ENCODE measurements at regions not wholly inside any gene's neighbourhood (a gene's known extent, or its start where the extent isn't known, plus 50 kb on each side); places are given as distances from the start of the nearest gene placed in this dataset.

DNA sequence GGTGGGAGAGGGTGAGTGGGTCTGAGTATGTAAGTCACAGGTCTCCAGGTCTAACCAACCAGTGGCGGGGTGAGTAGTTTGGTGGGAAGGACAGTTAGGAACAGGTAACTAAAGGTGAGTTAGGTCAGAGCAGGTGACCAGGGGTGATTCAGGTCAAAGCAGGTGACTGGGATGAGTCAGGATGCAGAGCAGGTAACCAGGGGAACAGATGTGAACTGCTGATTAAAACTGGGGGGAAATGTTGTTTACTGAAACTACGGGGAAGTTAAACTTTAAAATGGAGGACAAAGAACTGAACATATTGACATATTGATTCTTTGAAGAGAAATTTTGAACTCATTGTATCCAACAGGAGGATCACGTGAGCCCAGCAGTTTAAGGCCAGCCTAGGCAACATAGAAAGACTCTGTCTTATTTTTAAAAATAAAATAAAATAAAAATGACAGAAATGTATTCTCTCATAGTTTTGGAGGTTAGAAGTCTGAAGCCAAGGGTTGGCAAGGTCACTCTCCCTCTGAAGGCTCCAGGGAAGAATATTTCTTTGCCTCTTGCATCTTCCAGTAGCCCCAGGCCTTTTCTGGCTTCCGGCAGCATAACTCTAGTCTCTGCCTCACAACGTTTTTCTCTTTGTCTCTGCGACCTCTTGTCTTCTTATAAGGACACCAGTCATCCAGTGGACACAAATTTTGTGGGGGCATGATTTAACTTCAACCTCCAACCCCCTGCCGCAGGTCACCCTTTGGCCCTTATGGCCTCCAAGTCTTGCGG is 64.3 kb upstream of the TINAGL1 start:
- ChIA-PET CTCF (no interaction called here), POLR2A (no interaction called here)
- no peak overlapping the region for H3K4me3 ChIP-seq (ENCODE audit: low read depth in 2 of 2, low read length in 2 of 2)
- in situ Hi-C loops (cut with HindIII; ENCODE audit: low pct_unique_long_range_greater_than_20kb, low sequenced_read_pairs) (no loop called here), intact Hi-C loops (cut with micrococcal nuclease; ENCODE audit: unreplicated experiment) (no loop called here)
- TF ChIP-seq, protein P1, sequence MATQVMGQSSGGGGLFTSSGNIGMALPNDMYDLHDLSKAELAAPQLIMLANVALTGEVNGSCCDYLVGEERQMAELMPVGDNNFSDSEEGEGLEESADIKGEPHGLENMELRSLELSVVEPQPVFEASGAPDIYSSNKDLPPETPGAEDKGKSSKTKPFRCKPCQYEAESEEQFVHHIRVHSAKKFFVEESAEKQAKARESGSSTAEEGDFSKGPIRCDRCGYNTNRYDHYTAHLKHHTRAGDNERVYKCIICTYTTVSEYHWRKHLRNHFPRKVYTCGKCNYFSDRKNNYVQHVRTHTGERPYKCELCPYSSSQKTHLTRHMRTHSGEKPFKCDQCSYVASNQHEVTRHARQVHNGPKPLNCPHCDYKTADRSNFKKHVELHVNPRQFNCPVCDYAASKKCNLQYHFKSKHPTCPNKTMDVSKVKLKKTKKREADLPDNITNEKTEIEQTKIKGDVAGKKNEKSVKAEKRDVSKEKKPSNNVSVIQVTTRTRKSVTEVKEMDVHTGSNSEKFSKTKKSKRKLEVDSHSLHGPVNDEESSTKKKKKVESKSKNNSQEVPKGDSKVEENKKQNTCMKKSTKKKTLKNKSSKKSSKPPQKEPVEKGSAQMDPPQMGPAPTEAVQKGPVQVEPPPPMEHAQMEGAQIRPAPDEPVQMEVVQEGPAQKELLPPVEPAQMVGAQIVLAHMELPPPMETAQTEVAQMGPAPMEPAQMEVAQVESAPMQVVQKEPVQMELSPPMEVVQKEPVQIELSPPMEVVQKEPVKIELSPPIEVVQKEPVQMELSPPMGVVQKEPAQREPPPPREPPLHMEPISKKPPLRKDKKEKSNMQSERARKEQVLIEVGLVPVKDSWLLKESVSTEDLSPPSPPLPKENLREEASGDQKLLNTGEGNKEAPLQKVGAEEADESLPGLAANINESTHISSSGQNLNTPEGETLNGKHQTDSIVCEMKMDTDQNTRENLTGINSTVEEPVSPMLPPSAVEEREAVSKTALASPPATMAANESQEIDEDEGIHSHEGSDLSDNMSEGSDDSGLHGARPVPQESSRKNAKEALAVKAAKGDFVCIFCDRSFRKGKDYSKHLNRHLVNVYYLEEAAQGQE (IDR thresholded peaks at IDR 0.05; ENCODE audit: insufficient read depth in 1 of 2, low read depth in 2 of 2, low read length in 1 of 2) = no peak
- TF ChIP-seq SIN3A (IDR thresholded peaks at IDR 0.05; ENCODE audit: borderline replicate concordance, insufficient read depth, low read depth, low read length) = no peak
- no peak for TF ChIP-seq POLR2AphosphoS5 (IDR thresholded peaks at IDR 0.05; ENCODE audit: low read depth, low read length)
- TF ChIP-seq CTCF (IDR thresholded peaks at IDR 0.05) = no peak
- no peak for TF ChIP-seq TCF7L2 (IDR thresholded peaks at IDR 0.05; ENCODE audit: low read depth, low read length)
- DNase-seq (ENCODE audit: low read depth, low spot score) (no peak), ATAC-seq (no peak)
- no peak overlapping the region for H3K27ac ChIP-seq (ENCODE audit: low read length)
- no peaks in the 10 kb centered on the region for H3K27me3 ChIP-seq (ENCODE audit: control insufficient read depth, insufficient read depth, low read length)
- H3K36me3 ChIP-seq (ENCODE audit: control insufficient read depth, insufficient read depth, low read length) = no peaks in the 10 kb centered on the region
- BruUV-seq (replicated peaks) = no TSS peak
- no peaks in the 10 kb centered on the region for H3K4me1 ChIP-seq (ENCODE audit: control insufficient read depth, insufficient read depth, low read length)
- H3K9me3 ChIP-seq (ENCODE audit: control insufficient read depth, insufficient read depth, low read depth, low read length) = no peaks in the 10 kb centered on the region

- BruUV-seq (replicated peaks) = no TSS peak
- intact Hi-C loops (cut with micrococcal nuclease; ENCODE audit: unreplicated experiment) (no loop called here), in situ Hi-C loops (cut with HindIII; ENCODE audit: low pct_unique_long_range_greater_than_20kb, low sequenced_read_pairs) (no loop called here)
- no peaks in the 10 kb centered on the region for H3K36me3 ChIP-seq (ENCODE audit: control insufficient read depth, insufficient read depth, low read length)
- no peaks in the 10 kb centered on the region for H3K9me3 ChIP-seq (ENCODE audit: control insufficient read depth, insufficient read depth, low read depth, low read length)
- TF ChIP-seq CTCF (IDR thresholded peaks at IDR 0.05) = no peak
- TF ChIP-seq, protein P1 (IDR thresholded peaks at IDR 0.05; ENCODE audit: insufficient read depth in 1 of 2, low read depth in 2 of 2, low read length in 1 of 2) = no peak
- no peak for TF ChIP-seq SIN3A (IDR thresholded peaks at IDR 0.05; ENCODE audit: borderline replicate concordance, insufficient read depth, low read depth, low read length)
- no peak for TF ChIP-seq TCF7L2 (IDR thresholded peaks at IDR 0.05; ENCODE audit: low read depth, low read length)
- no peak for TF ChIP-seq POLR2AphosphoS5 (IDR thresholded peaks at IDR 0.05; ENCODE audit: low read depth, low read length)
- no peaks in the 10 kb centered on the region for H3K4me1 ChIP-seq (ENCODE audit: control insufficient read depth, insufficient read depth, low read length)
- H3K27me3 ChIP-seq (ENCODE audit: control insufficient read depth, insufficient read depth, low read length) = no peaks in the 10 kb centered on the region
- H3K4me3 ChIP-seq (ENCODE audit: low read depth in 2 of 2, low read length in 2 of 2) = no peak overlapping the region
- ATAC-seq (no peak), DNase-seq (ENCODE audit: low read depth, low spot score) (no peak)
- no peak overlapping the region for H3K27ac ChIP-seq (ENCODE audit: low read length)
- ChIA-PET POLR2A (interaction anchor here (0.6 kb wide), 1 partner anchor 688 kb away, joined by 3 read pairs; no protein-coding TSS in a partner anchor), CTCF (no interaction called here)
These were observed 62.2 kb upstream of the TINAGL1 start for GRCh38 chr1:31514117-31514516.

Data from Panc1 (cell line).